ENCODE measurements at regions not wholly inside any gene's neighbourhood (a gene's known extent, or its start where the extent isn't known, plus 50 kb on each side); places are given as distances from the start of the nearest gene placed in this dataset.

GRCh38 chr12:15033029-15033428 is 60.2 kb downstream of the PDE6H start:
- FAIRE-seq = no peak

GRCh38 chr12:15033641-15034040 is 60.8 kb downstream of the PDE6H start:
- FAIRE-seq = no peak

- no peak for FAIRE-seq
Measured at GRCh38 chr12:15035185-15035584, 62.3 kb downstream of the PDE6H start.

- no peak for FAIRE-seq
Measured at GRCh38 chr12:15037091-15037687, 64.3 kb downstream of the PDE6H start.

- no peak for FAIRE-seq
Measured at GRCh38 chr12:15038137-15038536, 65.3 kb downstream of the PDE6H start.

- FAIRE-seq = peak; percentile 15
Measured at GRCh38 chr12:15044471-15044870, 71.6 kb downstream of the PDE6H start.

GRCh38 chr12:15045451-15045850 is 72.6 kb downstream of the PDE6H start:
- no peak for FAIRE-seq

GRCh38 chr12:15047611-15048010 is 74.8 kb downstream of the PDE6H start:
- FAIRE-seq = no peak

GRCh38 chr12:15049461-15050153 is 76.8 kb downstream of the PDE6H start:
- no peak for FAIRE-seq

- no peak for FAIRE-seq
Measured at GRCh38 chr12:15050659-15051058, 77.8 kb downstream of the PDE6H start.

GRCh38 chr12:15052691-15053090 is 79.8 kb downstream of the PDE6H start:
- peak; percentile 92 for FAIRE-seq

- no peak for FAIRE-seq
Measured at GRCh38 chr12:15056218-15056617, 83.4 kb downstream of the PDE6H start.

All from endometrium (tissue), 2 donors.